SK-N-DZ (cell line): ENCODE measurements at regions not wholly inside any gene's neighbourhood (a gene's known extent, or its start where the extent isn't known, plus 50 kb on each side); places are given as distances from the start of the nearest gene placed in this dataset.
"Not testable (repeated sequence)": the region's sequence is repeated elsewhere in the genome, so short reads cannot be mapped to it uniquely, and the experiment has no call there.

Experiments used
- DNase-seq: peaks from one replicate; pipeline ENCODE4 v3.0.0-alpha.2; 2015; ENCODE audit warnings: low spot score

- DNase-seq: no peak
Measured at GRCh38 chr2:138066139-138066806, 102.0 kb downstream of the HNMT start.

- no peak for DNase-seq
Measured at GRCh38 chr2:138066841-138067240, 102.6 kb downstream of the HNMT start.

DNA sequence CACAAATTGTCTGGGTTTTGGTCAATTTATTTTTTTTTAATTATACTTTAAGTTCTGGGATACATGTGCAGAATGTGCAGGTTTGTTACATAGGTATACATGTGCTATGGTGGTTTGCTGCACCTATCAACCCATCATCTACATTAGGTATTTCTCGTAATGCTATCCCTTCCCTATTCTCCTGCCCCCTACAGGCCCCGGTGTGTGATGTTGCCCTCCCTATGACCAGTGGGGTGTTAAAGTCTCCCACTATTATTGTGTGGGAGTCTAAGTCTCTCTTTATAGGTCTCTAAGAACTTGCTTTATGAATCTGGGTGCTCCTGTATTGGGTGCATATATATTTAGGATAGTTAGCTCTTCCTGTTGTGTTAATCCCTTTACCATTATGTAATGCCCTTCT lies 104.4 kb downstream of the HNMT start:
- not testable (repeated sequence) for DNase-seq

GRCh38 chr2:138071042-138071719 lies 106.9 kb downstream of the HNMT start:
- DNase-seq: not testable (repeated sequence)

GRCh38 chr2:138071720-138072719 lies 107.7 kb downstream of the HNMT start:
- no peak for DNase-seq

GRCh38 chr2:138078153-138078552 lies 113.9 kb downstream of the HNMT start:
- no peak for DNase-seq

- no peak for DNase-seq
Measured at GRCh38 chr2:138079976-138080375, 115.7 kb downstream of the HNMT start.

- no peak for DNase-seq
Measured at GRCh38 chr2:138081225-138082073, 117.2 kb downstream of the HNMT start.

GRCh38 chr2:138084206-138084605 lies 119.9 kb downstream of the HNMT start:
- DNase-seq: no peak

- not testable (repeated sequence) for DNase-seq
Measured at GRCh38 chr2:138085441-138085840, 121.2 kb downstream of the HNMT start.

GRCh38 chr2:138086576-138086975 lies 122.3 kb downstream of the HNMT start:
- DNase-seq: no peak

GRCh38 chr2:138087751-138088593 lies 123.7 kb downstream of the HNMT start:
- peak; percentile 14 for DNase-seq

- DNase-seq: peak; percentile 18
Measured at GRCh38 chr2:138090330-138090729, 126.1 kb downstream of the HNMT start.

DNA sequence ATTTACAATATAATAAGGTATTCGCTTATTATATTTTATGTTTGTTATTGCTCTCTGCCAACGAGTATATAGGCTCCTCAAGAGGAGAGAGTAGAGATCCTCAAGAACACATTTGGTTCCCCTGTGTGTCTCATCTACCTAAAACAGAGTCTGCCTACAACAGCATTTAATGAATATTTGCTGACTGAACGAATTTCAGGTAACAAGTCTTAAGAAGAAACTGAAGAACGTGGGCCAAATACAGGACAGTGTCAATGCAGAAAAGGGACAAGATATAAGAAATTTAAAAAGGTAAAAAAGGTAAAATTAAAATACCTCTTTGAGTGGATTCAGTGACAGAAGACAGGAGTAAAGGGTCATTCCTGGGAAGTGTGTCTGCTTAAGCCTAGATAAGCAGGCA lies 129.2 kb downstream of the HNMT start:
- no peak for DNase-seq

DNA sequence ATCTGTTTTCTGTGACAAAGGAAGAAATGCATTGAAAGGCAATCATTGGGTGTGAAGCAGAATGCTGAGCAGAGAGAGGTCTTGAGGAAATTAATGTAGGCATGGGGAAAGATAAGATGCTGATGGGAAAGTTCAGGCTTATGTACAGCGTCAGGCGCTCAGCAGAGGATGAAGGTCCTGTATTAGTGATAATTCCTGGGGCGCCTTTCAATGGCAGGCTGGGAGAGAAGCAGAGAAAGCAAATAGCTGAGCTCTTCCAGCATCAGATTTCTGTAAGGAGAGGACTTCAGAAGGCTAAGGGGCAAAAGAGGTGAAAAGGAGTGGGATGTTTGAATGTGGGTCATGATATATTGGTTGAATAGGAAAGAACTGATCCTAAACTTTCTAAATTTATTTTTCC lies 129.8 kb downstream of the HNMT start:
- DNase-seq: peak; percentile 26

- no peak for DNase-seq
Measured at GRCh38 chr2:138095336-138095735, 131.1 kb downstream of the HNMT start.

GRCh38 chr2:138099288-138099687 lies 135.0 kb downstream of the HNMT start:
- not testable (repeated sequence) for DNase-seq

- no peak for DNase-seq
Measured at GRCh38 chr2:138101718-138102117, 137.4 kb downstream of the HNMT start.

- DNase-seq: no peak
Measured at GRCh38 chr2:138102664-138103063, 138.4 kb downstream of the HNMT start.

GRCh38 chr2:138103156-138103555 lies 138.9 kb downstream of the HNMT start:
- DNase-seq: no peak
